MCF 10A (cell line): ENCODE measurements at regions not wholly inside any gene's neighbourhood (a gene's known extent, or its start where the extent isn't known, plus 50 kb on each side); places are given as distances from the start of the nearest gene placed in this dataset.

Source experiments
- BruUV-seq: library from RNA; stranded (reverse); fragments of 400-500 nt; replicated peaks from 2 replicates; lab custom pipeline; 2021; lab: Mats Ljungman, UMichigan
- CTCF ChIA-PET: fragments of 300-600 bp; sonication (Branson Sonifier 250); formaldehyde crosslinking; extraction: SDS; loops from one replicate; lab custom pipeline; 2021; ENCODE audit warnings: antibody characterized with exemption, inconsistent platforms; lab: Yijun Ruan, JAX
- POLR2A ChIA-PET: fragments of 300-600, 350-650 bp; sonication (Branson Sonifier 250); formaldehyde crosslinking; extraction: SDS; loops from one replicate; lab custom pipeline; 2020; ENCODE audit warnings: antibody characterized with exemption, inconsistent platforms; lab: Yijun Ruan, JAX
- DNase-seq: peaks from one replicate; pipeline ENCODE4 v3.0.0-alpha.2; 2018; ENCODE audit not compliant: unreplicated experiment
- H3K27ac Mint-ChIP-seq: one replicate; pipeline ENCODE4 v1.8.0; 2022; ENCODE audit warnings: mild to moderate bottlenecking, low read depth, mixed read lengths; ENCODE audit not compliant: unreplicated experiment
- H3K27me3 Mint-ChIP-seq: one replicate; pipeline ENCODE4 v1.8.0; 2022; ENCODE audit warnings: mixed read lengths; ENCODE audit not compliant: insufficient read depth, unreplicated experiment
- H3K36me3 Mint-ChIP-seq: one replicate; pipeline ENCODE4 v1.8.0; 2022; ENCODE audit warnings: mild to moderate bottlenecking, moderate library complexity, mixed read lengths; ENCODE audit not compliant: insufficient read depth, unreplicated experiment
- H3K4me1 Mint-ChIP-seq: one replicate; pipeline ENCODE4 v1.8.0; 2022; ENCODE audit warnings: mixed read lengths; ENCODE audit not compliant: insufficient read depth, unreplicated experiment
- H3K4me3 Mint-ChIP-seq: one replicate; pipeline ENCODE4 v1.8.0; 2022; ENCODE audit warnings: mild to moderate bottlenecking, moderate library complexity, mixed read lengths; ENCODE audit not compliant: unreplicated experiment
- H3K9me3 Mint-ChIP-seq: one replicate; pipeline ENCODE4 v1.8.0; 2022; ENCODE audit warnings: mixed read lengths; ENCODE audit not compliant: unreplicated experiment
- intact Hi-C: fragments of 100-400 bp; cut with micrococcal nuclease; formaldehyde crosslinking; loops from 2 replicates; pipeline ENCODE4 v1.14.1; 2022
- TF ChIP-seq, protein P1 (sequence below): fragments of 200-600 bp; IDR thresholded peaks from one replicate; pipeline ENCODE4 v1.8.0; 2022; ENCODE audit warnings: antibody characterized with exemption, mild to moderate bottlenecking; ENCODE audit not compliant: unreplicated experiment

DNA sequence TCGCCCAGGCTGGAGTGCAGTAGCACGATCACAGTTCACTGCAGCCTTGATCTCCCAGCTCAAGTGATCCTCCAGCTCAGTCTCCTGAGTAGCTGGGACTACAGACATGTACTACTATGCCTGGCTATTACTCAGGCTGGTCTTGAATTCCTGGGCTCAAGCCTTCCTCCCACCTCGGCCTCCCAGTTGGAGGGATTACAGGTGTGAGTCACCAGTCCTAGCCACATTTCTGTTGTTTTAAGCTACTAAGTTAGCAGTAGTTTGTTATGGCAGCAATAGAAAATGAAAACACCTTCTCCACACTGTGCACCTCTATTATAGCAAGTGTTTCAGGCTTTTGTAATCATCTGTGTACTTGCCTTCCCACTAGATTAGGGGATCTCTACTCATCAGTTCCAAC lies 588.9 kb upstream of the TLE4 start:
- TF ChIP-seq, protein P1, sequence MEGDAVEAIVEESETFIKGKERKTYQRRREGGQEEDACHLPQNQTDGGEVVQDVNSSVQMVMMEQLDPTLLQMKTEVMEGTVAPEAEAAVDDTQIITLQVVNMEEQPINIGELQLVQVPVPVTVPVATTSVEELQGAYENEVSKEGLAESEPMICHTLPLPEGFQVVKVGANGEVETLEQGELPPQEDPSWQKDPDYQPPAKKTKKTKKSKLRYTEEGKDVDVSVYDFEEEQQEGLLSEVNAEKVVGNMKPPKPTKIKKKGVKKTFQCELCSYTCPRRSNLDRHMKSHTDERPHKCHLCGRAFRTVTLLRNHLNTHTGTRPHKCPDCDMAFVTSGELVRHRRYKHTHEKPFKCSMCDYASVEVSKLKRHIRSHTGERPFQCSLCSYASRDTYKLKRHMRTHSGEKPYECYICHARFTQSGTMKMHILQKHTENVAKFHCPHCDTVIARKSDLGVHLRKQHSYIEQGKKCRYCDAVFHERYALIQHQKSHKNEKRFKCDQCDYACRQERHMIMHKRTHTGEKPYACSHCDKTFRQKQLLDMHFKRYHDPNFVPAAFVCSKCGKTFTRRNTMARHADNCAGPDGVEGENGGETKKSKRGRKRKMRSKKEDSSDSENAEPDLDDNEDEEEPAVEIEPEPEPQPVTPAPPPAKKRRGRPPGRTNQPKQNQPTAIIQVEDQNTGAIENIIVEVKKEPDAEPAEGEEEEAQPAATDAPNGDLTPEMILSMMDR: no peak
- Mint-ChIP-seq H3K9me3 (peaks cover 7% of the 10 kb centered on the region), H3K36me3 (no peaks in the 10 kb centered on the region), H3K27me3 (no peaks in the 10 kb centered on the region), H3K4me3 (no peak overlapping the region), H3K27ac (peak overlapping the region; percentile 31), H3K4me1 (peaks cover 14% of the 10 kb centered on the region)
- BruUV-seq: no TSS peak
- CTCF ChIA-PET: no interaction called here
- intact Hi-C loops: no loop called here
- POLR2A ChIA-PET: interaction anchor here (1.0 to 1.9 kb wide), 2 partner anchors 43 to 111 kb away, joined by 3 to 6 read pairs; no protein-coding TSS in a partner anchor
- peak; percentile 79 for DNase-seq

DNA sequence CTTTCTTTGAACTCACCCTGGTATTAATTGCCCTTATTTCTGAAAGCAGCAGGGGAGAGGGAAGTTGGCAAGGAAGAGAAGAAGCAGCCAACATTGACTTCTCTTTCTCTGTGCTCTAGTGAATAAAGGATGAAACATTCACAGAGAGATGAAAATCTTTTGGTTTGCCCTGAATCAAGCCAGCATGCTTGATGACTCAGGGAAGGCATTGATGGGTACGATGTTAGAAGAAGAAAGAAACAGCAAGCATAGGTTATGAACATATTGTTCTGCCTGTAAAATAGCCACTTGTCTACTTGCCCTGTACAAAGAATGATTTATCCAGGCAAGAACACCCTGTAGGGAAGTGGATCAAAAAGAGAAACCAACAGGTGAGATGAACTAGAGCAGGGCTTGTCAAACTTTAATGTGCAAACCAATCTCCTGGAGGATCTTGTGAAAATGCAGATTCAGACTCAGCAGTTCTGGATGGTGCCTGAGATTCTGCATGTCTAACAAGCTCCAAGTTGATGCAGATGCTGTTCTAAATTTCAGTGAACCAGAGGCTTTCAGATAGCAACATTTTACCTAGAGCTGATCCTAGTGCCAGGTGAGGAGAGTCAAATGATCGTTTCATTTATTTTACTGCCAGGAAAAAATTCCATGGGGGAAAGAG lies 586.6 kb upstream of the TLE4 start:
- TF ChIP-seq, protein P1: no peak
- ChIA-PET CTCF (no interaction called here), POLR2A (interaction anchor here (0.8 kb wide), 1 partner anchor 20 kb away, joined by 3 read pairs; no protein-coding TSS in a partner anchor)
- Mint-ChIP-seq H3K4me1 (peaks cover 20% of the 10 kb centered on the region), H3K9me3 (peaks cover 7% of the 10 kb centered on the region), H3K36me3 (no peaks in the 10 kb centered on the region), H3K27ac (no peak overlapping the region), H3K27me3 (no peaks in the 10 kb centered on the region), H3K4me3 (peak overlapping the region; percentile 13)
- intact Hi-C loops: no loop called here
- DNase-seq: no peak
- no TSS peak for BruUV-seq

DNA sequence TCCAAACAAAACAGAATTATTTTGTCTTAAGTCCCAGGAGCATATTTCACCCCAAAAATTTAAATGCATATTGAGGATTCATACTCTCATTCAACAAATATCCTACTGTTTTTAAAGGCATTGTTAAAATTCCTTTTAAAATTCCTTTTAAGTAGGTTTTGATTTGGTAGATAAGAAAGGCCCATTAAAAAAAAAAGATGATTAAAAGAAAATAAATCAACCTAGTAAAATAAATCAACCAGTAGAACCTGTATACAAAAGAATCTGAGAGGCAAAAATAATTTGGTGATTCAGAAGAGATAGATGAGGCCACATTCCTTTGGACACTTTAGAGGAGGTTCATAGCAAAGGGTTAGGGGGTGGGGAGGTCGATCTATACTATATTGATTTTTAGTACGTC lies 585.3 kb upstream of the TLE4 start:
- ChIA-PET CTCF (no interaction called here), POLR2A (no interaction called here)
- BruUV-seq: no TSS peak
- peaks cover 7% of the 10 kb centered on the region for H3K9me3 Mint-ChIP-seq
- no peaks in the 10 kb centered on the region for H3K36me3 Mint-ChIP-seq
- no peak for DNase-seq
- TF ChIP-seq, protein P1: no peak
- H3K4me1 Mint-ChIP-seq: peaks cover 24% of the 10 kb centered on the region
- no peak overlapping the region for H3K27ac Mint-ChIP-seq
- H3K4me3 Mint-ChIP-seq: no peak overlapping the region
- H3K27me3 Mint-ChIP-seq: no peaks in the 10 kb centered on the region
- intact Hi-C loops: no loop called here

DNA sequence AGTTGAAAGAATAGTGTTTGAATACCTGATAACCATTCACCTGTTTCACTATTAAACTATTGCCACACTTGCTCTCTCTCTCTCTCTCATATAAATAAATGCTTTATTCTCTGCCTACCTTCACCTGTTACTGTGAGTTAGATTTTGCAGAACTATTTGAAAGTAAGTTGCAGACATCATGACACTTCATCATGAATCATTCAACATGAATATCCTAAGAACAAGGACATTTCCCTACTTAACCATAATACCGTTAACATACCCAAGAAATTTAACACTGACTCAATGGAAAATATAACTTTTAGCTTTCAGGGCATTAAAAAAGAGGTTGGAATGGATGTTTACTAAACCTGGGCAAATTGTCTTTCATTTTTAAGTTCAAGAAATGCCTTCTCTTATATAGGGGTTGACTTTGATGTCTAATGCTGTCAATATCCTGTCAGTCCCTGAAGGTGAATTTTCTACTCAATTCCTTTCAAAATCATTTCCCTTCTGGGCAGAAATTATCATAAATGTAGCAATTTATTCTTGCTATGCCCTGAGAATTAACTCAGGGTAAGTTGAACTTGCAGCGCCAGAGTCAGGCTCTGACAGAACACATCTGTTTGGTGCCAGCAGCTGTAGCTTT lies 582.6 kb upstream of the TLE4 start:
- ChIA-PET CTCF (no interaction called here), POLR2A (interaction anchor here (0.9 to 1.6 kb wide), 2 partner anchors 9 to 12 kb away, joined by 3 to 4 read pairs; no protein-coding TSS in a partner anchor)
- H3K4me3 Mint-ChIP-seq: no peak overlapping the region
- no TSS peak for BruUV-seq
- no peak for DNase-seq
- no peak overlapping the region for H3K27ac Mint-ChIP-seq
- H3K4me1 Mint-ChIP-seq: peaks cover 26% of the 10 kb centered on the region
- H3K27me3 Mint-ChIP-seq: no peaks in the 10 kb centered on the region
- TF ChIP-seq, protein P1: no peak
- intact Hi-C loops: no loop called here
- no peaks in the 10 kb centered on the region for H3K36me3 Mint-ChIP-seq
- no peaks in the 10 kb centered on the region for H3K9me3 Mint-ChIP-seq
